GM21423 (cell line): ENCODE measurements at regions not wholly inside any gene's neighbourhood (a gene's known extent, or its start where the extent isn't known, plus 50 kb on each side); places are given as distances from the start of the nearest gene placed in this dataset.
"Not testable (repeated sequence)": the region's sequence is repeated elsewhere in the genome, so short reads cannot be mapped to it uniquely, and the experiment has no call there.

ENCODE experiments used
- ATAC-seq: cut with Tn5 transposase; IDR thresholded peaks from one replicate; pipeline ENCODE4 v1.9.1; 2021; ENCODE audit warnings: mild to moderate bottlenecking, moderate library complexity; ENCODE audit not compliant: unreplicated experiment

- ATAC-seq: no peak
Observed at GRCh38 chr5:154562244-154562880, 84.3 kb upstream of the HAND1 start.

GRCh38 chr5:154559398-154560276 lies 81.6 kb upstream of the HAND1 start:
- ATAC-seq: no peak

- ATAC-seq: no peak
Observed at GRCh38 chr5:154557548-154557947, 79.5 kb upstream of the HAND1 start.

GRCh38 chr5:154547551-154547950 lies 69.5 kb upstream of the HAND1 start:
- ATAC-seq: no peak

- ATAC-seq: no peak
Observed at GRCh38 chr5:154546719-154547118, 68.7 kb upstream of the HAND1 start.

- ATAC-seq: no peak
Observed at GRCh38 chr5:154544646-154545045, 66.6 kb upstream of the HAND1 start.

- no peak for ATAC-seq
Observed at GRCh38 chr5:154543380-154543779, 65.4 kb upstream of the HAND1 start.

GRCh38 chr5:154542581-154542980 lies 64.6 kb upstream of the HAND1 start:
- no peak for ATAC-seq

- no peak for ATAC-seq
Observed at GRCh38 chr5:154542000-154542399, 64.0 kb upstream of the HAND1 start.

GRCh38 chr5:154541553-154541952 lies 63.5 kb upstream of the HAND1 start:
- no peak for ATAC-seq

- no peak for ATAC-seq
Observed at GRCh38 chr5:154540600-154540999, 62.6 kb upstream of the HAND1 start.

GRCh38 chr5:154538492-154538891 lies 60.5 kb upstream of the HAND1 start:
- ATAC-seq: no peak

GRCh38 chr5:154536439-154536838 lies 58.4 kb upstream of the HAND1 start:
- ATAC-seq: not testable (repeated sequence)

GRCh38 chr5:154535535-154535934 lies 57.5 kb upstream of the HAND1 start:
- no peak for ATAC-seq

GRCh38 chr5:154534457-154535050 lies 56.5 kb upstream of the HAND1 start:
- ATAC-seq: no peak

- ATAC-seq: no peak
Observed at GRCh38 chr5:154529282-154529681, 51.3 kb upstream of the HAND1 start.

- ATAC-seq: no peak
Observed at GRCh38 chr5:154528005-154528594, 50.1 kb upstream of the HAND1 start.
